GM18499 (cell line): ENCODE measurements at regions not wholly inside any gene's neighbourhood (a gene's known extent, or its start where the extent isn't known, plus 50 kb on each side); places are given as distances from the start of the nearest gene placed in this dataset.

Experiments used
- ATAC-seq: cut with Tn5 transposase; IDR thresholded peaks from one replicate; pipeline ENCODE4 v1.9.1; 2021; ENCODE audit warnings: moderate number of reproducible peaks; ENCODE audit not compliant: insufficient read depth, unreplicated experiment

- no peak for ATAC-seq
Observed at GRCh38 chr4:122516376-122516775, 59.9 kb upstream of the IL2 start.

- no peak for ATAC-seq
Observed at GRCh38 chr4:122514671-122515070, 58.1 kb upstream of the IL2 start.

- no peak for ATAC-seq
Observed at GRCh38 chr4:122512430-122512829, 55.9 kb upstream of the IL2 start.

GRCh38 chr4:122508083-122508482 lies 51.6 kb upstream of the IL2 start:
- ATAC-seq, result peak; percentile 68
